ENCODE measurements at regions not wholly inside any gene's neighbourhood (a gene's known extent, or its start where the extent isn't known, plus 50 kb on each side); places are given as distances from the start of the nearest gene placed in this dataset.

DNA sequence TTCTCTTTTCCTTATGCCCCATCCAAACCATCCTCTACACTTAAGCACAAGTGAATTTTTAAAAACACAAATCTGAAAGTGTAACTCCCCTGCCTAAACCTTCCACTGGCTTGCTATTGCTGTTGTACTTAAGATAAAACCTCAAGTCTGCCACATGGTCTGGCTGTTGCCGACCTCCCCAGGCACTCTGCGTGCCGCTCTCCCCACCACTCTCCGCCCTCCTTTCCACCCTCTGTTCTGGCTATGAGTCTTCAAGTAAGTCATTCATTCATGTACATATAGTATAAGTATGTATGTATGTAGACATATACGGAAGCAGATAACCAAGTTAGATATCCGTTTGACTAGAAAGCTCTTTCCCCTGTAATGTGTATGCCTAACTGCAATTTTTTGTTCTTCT lies 94.7 kb upstream of the ANKRD55 start:
- no peak for TF ChIP-seq CTCF (conservative IDR thresholded peaks at IDR 0.05; ENCODE audit: low read depth, low read length)
- no peak for TF ChIP-seq EZH2 (IDR thresholded peaks at IDR 0.05; ENCODE audit: borderline replicate concordance, low read depth, low read length, poor library complexity, severe bottlenecking)
